ENCODE measurements at regions not wholly inside any gene's neighbourhood (a gene's known extent, or its start where the extent isn't known, plus 50 kb on each side); places are given as distances from the start of the nearest gene placed in this dataset.

DNA sequence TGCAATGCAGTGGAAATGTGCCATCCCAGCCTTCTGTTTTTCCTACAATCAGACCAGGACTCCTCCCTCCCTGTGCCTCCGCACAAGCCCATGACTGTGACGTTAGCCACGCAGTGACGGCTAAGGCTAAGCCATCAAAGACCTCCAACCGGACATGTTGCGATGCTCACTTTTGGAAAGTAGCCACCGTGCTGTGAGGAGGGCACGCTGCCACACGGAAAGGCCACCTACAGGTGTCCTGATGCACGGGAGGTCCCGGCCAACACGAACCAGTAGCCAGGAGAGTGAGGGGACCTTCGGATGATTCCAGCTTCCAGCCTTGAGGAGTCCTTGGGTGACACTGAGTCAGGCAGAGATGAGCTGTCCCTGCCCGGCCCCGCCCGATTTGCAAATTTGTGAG is 53.9 kb downstream of the FOXL1 start:
- DNase-seq: no peak

DNA sequence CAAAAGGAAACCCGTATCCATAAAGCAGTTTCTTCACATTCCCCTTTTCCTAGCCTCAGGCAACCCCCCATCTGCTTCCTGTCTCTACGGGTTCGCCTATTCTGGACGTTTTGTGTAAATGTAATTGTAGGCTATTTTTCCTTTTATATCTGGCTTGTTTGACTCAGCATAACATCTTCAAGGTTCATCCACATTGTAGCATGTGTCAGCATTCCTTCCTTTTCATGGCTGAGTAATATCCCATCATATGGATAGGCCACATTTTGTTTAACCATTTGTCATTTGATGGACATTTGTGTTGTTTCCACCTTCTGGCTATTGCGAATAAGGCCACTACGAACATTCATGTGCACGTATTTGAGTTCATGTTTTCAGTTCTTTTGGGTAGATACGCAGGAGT is 54.6 kb downstream of the FOXL1 start:
- no peak for DNase-seq

GRCh38 chr16:86634292-86634691 is 55.9 kb downstream of the FOXL1 start:
- DNase-seq: peak; percentile 23

DNA sequence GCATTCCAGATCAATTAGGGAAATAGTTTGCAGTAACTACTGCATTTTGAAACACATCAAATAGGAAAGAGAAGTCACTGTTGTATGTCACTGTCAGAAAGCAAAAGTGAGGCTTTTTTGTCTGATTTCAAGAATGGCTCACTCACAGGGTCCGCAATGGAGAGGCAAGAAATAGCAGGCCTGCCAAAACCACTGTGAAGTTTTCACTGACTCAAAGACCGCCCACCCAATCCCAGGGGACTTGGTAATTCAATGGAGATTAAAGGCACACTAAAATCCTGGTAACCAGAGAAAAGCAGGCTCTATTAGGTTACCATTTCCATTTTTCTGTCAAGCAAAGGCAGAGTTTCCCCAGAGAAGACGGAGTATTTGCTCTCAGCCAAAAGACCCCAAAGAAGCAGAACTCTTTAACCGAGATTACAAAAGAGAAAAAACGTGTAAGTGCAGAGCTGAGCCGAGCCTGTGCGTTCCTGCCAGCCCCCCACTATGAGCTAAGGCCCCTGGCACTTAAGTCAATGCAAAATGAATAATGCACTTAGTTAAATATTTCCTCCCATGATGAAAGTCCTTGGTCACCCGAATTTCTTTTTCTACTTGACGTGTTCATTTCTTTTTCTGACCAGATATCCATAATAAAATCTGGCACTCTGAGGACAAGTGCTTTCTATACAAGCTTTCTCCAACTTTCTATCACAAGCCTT is 57.0 kb downstream of the FOXL1 start:
- DNase-seq: peak; percentile 80

GRCh38 chr16:86635926-86636325 is 57.6 kb downstream of the FOXL1 start:
- DNase-seq: no peak

DNA sequence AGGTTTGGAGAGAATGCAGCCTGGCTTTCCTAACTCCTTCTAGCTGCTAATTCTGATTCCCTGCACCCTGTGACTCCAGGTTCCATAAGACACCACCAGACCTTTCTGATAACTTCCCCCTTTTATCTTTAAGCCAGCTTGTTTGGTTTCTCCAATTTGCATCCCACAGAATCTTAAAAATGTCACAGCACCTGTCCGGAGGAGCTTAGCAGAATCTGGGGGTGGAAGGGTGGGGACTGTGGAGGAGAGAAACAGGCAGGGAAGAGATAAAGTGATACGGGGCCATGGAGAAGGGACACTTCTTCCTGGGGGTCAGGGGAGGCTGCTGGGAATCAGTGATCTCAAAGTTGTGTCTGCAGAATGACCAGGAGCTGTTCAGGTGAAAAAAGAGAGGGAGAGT is 59.4 kb downstream of the FOXL1 start:
- DNase-seq: no peak

DNA sequence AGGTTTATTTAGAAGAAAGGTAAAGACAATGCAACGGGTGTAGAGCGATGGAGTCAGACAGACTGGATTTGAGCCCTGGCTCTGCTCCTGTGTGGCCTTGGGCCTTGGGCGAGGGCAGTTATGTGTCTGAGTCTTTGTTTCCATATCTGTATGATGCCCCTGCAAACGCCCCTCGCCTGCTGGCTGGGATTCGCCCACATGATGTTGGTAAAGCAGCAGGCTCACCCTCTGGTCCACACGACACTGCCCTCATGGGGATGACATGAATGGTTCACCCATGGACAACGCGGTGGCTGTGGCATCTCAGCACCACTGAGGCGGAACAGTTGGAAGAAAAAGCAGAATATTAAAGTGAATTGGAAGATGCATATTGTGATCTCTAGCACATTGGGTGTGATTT is 60.3 kb downstream of the FOXL1 start:
- no peak for DNase-seq

DNA sequence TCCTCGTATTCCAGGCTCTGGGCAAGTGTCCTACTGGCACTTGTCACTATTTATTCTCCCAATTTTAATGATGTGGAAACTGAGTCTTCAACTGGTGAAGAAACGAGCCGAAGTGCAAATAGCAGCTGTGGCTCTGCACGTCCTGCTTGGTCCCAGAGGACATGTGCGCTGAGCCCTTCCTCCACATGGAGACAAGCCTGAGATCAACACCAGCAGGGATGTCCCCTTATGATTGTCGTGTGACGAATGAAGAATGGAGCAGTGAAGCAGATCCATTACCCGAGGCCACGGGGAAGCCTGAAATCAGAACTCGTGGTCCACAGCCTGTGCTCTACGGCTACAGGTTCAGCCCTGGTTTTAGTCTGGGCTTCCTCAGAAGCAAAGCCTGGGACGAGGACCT is 61.0 kb downstream of the FOXL1 start:
- DNase-seq: no peak

DNA sequence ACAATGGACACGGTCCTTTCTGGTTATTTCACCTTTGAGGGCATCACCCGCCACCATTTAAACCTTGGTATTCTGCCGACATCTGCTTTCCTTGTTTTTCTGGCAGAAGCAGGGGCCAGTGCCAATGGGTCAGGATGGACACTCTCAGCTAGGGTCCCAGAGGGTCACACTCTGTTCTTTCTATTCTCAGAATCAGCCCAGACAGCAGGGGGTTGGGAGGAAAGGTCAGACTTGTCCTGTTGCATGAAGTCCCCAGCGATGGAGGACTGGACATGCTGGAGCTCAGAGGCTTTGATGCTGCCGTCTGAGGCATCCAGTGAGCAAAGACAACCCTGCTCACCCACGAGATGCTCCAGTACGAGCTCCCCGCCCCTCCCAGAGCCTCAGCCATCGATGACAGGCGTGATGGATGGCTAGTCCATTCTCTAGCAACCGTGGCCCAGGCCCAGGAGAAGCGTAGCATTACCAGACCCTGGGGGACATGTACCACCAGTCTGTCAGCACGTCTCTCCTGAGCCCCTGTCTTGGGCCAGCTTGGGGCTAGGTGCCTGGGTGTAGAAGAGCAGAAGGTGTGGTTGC is 62.0 kb downstream of the FOXL1 start:
- no peak for DNase-seq

DNA sequence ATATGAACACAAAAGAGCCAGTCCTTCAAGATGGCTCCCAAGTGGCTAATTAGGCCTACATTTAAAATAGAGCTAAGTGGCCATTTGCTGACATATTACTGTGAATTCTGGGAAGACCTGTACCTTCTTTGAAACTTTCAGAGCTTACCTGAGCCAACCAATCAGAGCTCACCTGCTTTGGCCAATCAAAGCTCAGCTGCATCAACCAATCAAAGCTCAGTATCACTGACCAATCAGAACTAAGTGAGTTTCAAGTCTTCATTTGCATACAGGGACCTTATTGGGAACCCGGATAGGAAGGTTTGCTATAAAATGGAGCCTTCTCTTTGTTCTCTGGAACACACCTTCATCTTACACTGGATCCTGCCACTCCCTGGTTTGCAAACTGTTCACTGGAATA is 63.7 kb downstream of the FOXL1 start:
- DNase-seq: no peak

DNA sequence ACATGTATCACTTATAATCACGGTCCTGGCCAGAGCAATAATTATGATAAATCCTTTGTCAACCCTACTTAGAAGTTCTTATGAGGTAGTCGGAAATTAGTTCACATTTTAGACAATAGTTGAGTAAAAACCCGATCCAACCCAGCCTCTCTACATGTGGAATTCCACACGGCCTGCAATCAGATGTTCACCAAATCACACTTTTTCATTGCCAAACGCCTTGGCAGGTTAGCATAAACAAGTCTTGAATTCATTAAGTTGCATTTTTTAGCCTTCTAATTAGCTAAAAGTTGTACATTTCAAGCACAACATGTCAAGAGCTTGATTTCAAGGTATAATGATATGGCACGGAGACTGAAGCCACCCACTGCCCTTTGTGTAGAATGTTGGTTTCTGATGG is 65.3 kb downstream of the FOXL1 start:
- DNase-seq: no peak

DNA sequence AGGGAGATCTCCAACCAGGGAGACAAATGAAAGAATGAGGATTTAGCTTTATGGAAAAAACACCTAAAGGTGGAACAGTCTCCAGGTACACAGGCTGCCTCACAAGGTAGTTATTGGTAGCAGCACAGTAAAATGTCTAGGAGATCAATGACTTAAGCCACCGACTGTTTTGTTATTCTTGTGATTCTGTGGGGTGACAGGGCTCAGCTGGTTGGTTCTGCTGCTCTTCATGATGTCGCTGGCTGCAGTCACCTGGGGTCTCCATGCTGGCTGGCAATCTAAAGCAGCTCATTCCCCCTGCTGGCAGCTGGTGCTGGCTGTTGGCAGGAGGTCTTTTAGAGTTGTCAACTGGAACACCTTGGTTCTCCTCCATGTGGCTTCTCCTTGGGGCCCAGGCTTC is 69.2 kb downstream of the FOXL1 start:
- no peak for DNase-seq

DNA sequence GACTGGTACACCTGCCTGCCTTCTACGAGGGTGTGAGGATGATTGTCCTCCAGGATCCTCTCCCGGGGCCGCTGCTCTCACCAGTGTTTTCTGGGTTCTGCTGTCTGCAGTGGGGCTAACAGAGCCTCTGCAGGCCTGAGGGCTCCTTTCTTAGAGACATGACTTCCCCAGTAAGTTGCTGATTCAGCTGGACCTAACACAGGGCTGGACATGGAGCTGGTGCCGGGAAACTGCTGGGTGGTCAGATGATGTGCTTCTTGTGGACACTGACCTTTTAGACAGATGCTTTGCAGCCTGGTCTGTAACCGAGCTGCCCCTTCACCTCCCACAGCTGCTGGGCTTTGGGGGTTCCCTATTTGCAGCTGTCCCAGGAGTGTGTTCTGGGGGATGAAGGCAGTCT is 71.5 kb downstream of the FOXL1 start:
- DNase-seq: no peak

DNA sequence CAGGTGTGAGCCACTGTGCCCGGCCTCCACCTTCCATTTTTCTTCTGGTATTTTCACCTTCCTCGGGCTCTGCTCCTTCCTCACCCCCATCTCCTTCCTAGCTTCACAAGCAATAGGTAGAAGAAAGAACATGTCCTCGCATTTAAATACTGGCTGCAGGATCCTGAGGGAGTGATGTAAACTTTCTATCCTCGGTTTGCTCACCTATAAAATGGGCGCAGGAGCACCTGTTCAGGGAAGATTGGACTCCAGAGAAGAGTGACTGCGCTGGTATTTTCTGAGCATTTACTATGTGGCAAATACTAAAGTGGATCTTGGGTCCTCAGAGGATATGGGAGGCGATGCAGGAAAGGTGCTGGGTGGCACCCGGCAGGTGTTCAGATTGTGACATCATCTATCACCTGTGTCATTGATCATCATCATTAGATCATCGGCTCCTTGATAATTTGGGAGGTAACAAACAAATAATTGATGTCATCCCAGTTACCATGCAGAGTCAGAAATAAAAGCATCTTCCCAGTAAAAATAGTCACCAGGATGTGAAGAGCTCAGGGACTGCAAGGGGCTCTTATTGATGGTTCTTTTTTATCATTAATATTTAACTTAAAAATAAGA is 72.8 kb downstream of the FOXL1 start:
- no peak for DNase-seq

GRCh38 chr16:86651823-86652222 is 73.5 kb downstream of the FOXL1 start:
- peak; percentile 30 for DNase-seq

- DNase-seq: peak; percentile 72
Measured at GRCh38 chr16:86653285-86654006, 75.1 kb downstream of the FOXL1 start.

DNA sequence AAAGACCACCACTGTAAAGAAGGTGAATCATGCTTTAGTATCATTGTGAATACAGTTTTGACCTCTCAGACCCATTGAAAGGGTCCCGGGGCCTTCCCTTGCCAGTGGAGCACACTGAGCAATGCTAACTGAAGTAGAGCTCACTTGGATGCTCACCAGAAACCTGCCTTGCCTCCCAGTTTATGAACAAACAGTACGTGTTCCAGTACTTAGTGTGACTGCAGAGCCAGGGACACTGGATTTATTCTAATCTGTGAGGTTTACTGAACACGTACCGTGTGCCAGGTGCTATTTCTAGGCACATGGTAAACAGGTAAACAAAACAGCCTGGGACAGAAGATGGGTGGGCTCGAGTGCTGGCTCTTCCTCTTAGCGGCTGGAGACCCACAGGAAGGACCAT is 79.6 kb downstream of the FOXL1 start:
- no peak for DNase-seq

DNA sequence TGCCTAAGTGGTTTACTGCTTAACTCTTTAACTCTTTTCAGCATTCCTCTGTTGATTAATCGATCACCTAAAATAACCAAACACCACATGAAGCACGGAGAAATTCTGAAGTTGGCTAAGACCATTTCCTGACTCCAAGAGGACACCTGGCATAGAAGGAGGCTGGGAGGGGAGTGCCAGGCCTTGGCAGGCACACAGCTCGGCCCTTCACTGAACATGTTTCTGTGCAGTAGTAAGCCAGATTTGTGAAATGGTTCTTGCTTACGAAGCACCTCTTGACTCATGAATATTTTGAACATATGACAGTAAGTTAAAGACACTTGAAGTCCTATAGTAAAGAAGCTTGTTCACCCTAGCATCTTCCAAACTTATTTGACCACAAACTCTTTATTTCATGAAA is 82.3 kb downstream of the FOXL1 start:
- DNase-seq: no peak

DNA sequence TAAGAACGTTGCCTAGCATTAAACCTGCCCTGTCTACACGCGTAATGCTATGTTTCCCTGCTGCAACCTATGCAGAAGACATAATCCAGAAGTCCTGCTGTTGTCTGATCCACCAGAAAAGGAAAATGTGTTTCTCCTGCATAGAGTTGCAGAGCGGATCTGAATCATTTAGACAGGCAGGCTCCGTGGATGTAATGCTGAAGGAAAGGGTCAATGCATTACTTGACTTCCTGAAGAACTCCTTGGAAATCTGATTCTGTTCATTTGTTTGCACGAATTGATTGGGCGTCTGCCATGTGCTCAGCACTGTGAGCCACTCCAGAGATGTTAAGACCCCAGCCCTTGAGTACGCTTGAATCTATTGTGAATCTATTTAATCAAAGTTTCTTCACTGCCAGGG is 83.4 kb downstream of the FOXL1 start:
- peak; percentile 49 for DNase-seq

GRCh38 chr16:86662195-86662594 is 83.8 kb downstream of the FOXL1 start:
- DNase-seq: peak; percentile 47

- no peak for DNase-seq
Measured at GRCh38 chr16:86662740-86663139, 84.4 kb downstream of the FOXL1 start.

DNA sequence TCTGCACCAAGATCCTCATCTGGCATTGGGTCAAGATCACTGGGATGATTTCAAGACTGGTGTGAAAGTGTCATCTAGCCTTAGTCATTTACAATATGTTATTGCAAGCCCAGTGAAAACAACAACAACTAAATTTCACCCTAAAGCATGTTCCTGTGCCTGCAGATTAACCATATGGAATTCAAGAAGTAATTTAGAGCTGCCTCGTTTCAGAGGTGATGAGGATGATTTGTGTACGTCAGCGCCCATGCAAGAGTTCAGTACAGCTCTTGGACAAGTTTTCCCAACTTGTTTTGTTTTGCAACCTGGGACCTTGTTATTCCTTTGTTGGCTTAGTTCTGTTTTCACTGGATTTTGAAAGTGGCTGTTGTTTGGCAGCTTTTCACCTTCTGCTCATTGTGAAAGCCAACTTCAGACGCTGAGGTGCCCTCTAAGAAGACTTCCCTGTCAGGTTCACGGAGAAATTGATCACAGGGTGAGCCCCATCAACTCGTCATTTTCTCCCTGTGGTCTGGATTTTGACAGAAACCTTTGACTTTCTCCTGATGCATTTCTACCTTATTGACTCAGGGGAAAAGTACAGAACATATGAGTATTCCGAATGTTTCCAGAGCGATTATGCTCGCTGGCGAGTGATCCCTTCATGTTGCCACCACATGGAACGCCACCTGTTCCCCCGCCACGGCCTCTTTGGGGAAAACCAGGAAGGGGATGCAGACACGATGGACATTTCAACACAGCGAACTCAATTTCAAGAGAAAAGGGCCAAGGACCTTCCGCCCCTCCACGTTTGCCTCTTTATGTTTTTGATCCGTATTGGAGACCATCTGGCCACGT is 85.6 kb downstream of the FOXL1 start:
- DNase-seq: peak; percentile 37

Measured in fibroblast of upper back skin (primary cell).